Kidney epithelial cell (primary cell): ENCODE measurements at regions not wholly inside any gene's neighbourhood (a gene's known extent, or its start where the extent isn't known, plus 50 kb on each side); places are given as distances from the start of the nearest gene placed in this dataset.

ENCODE experiments used
- DNase-seq: peaks from one replicate; pipeline ENCODE4 v3.0.0-alpha.2; 2010; ENCODE audit warnings: low read depth
- H3K27me3 ChIP-seq: 2 replicates; pipeline ENCODE4 v1.6.0; 2011; ENCODE audit warnings: low read length; ENCODE audit not compliant: control insufficient read depth, insufficient read depth
- H3K36me3 ChIP-seq: 2 replicates; pipeline ENCODE4 v1.5.1; 2011; ENCODE audit warnings: low read length; ENCODE audit not compliant: control insufficient read depth, insufficient read depth
- H3K4me3 ChIP-seq: 2 replicates; pipeline ENCODE4 v1.5.1; 2011; ENCODE audit warnings: low read depth, mild to moderate bottlenecking, control low read depth, low read length
- TF ChIP-seq, protein P1 (sequence below): IDR thresholded peaks from 2 replicates; pipeline ENCODE4 v1.5.1; 2011; ENCODE audit warnings: mild to moderate bottlenecking, moderate library complexity, low read length, control low read depth, inconsistent platforms; ENCODE audit not compliant: insufficient read depth, poor library complexity, severe bottlenecking

DNA sequence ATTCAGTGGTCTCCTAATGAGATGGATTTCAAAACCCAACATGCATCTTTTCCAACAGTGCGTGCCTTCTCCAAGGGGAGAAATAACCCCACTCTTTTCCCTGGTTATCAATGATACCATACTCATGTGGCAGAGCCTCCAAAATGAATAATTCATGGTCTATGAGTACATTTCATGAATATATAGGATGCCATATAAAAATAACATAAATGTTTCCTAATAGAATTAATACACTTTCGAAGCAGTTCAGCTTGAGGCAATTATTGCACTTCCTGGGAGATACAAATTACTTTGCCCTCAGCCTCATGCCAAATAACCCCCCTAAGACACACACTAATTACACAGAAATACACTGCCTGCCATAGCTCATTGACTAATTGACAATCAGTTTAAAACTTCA is 318.6 kb downstream of the ZSWIM6 start:
- no peaks in the 10 kb centered on the region for H3K36me3 ChIP-seq
- no peaks in the 10 kb centered on the region for H3K27me3 ChIP-seq
- TF ChIP-seq, protein P1, sequence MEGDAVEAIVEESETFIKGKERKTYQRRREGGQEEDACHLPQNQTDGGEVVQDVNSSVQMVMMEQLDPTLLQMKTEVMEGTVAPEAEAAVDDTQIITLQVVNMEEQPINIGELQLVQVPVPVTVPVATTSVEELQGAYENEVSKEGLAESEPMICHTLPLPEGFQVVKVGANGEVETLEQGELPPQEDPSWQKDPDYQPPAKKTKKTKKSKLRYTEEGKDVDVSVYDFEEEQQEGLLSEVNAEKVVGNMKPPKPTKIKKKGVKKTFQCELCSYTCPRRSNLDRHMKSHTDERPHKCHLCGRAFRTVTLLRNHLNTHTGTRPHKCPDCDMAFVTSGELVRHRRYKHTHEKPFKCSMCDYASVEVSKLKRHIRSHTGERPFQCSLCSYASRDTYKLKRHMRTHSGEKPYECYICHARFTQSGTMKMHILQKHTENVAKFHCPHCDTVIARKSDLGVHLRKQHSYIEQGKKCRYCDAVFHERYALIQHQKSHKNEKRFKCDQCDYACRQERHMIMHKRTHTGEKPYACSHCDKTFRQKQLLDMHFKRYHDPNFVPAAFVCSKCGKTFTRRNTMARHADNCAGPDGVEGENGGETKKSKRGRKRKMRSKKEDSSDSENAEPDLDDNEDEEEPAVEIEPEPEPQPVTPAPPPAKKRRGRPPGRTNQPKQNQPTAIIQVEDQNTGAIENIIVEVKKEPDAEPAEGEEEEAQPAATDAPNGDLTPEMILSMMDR: no peak
- no peak overlapping the region for H3K4me3 ChIP-seq
- no peak for DNase-seq

DNA sequence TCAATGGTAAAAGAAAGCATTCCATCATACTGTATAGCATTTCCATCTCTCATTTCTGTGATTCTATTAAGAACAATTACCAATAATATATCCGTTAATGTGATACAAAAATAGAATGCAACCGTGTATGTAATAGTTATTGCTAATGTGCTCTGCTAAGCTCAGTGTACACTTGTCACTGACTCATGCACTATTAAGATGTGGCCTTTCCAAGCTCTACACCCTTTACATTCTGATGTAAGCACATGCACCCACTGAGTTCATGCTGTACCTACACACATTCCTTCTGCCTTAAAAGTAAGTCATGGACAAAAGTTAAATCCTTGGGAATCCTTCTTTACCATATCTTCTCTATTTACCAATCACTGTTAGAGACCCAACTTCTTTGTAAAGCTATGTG is 319.1 kb downstream of the ZSWIM6 start:
- no peaks in the 10 kb centered on the region for H3K27me3 ChIP-seq
- no peak overlapping the region for H3K4me3 ChIP-seq
- H3K36me3 ChIP-seq: no peaks in the 10 kb centered on the region
- TF ChIP-seq, protein P1: no peak
- no peak for DNase-seq

DNA sequence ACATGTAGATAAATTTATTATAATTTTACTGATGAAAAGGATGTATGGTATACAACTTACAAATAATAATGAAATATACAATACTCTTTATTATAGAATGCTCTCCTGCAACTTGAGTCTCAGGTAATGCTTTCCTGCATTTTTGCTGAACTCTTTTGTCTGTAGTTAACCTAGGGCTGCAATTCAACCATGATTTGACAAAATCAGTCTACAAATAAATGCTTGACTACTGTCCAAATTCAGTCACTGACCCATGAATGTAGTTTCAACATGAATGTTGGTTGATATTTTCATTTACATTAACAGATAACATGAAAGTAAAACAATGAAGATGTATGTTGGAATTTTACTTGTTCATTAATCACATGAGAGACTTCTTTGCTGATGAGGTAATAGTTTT is 320.9 kb downstream of the ZSWIM6 start:
- Histone ChIP-seq H3K36me3 (no peaks in the 10 kb centered on the region), H3K27me3 (no peaks in the 10 kb centered on the region), H3K4me3 (no peak overlapping the region)
- TF ChIP-seq, protein P1: no peak
- DNase-seq: no peak

DNA sequence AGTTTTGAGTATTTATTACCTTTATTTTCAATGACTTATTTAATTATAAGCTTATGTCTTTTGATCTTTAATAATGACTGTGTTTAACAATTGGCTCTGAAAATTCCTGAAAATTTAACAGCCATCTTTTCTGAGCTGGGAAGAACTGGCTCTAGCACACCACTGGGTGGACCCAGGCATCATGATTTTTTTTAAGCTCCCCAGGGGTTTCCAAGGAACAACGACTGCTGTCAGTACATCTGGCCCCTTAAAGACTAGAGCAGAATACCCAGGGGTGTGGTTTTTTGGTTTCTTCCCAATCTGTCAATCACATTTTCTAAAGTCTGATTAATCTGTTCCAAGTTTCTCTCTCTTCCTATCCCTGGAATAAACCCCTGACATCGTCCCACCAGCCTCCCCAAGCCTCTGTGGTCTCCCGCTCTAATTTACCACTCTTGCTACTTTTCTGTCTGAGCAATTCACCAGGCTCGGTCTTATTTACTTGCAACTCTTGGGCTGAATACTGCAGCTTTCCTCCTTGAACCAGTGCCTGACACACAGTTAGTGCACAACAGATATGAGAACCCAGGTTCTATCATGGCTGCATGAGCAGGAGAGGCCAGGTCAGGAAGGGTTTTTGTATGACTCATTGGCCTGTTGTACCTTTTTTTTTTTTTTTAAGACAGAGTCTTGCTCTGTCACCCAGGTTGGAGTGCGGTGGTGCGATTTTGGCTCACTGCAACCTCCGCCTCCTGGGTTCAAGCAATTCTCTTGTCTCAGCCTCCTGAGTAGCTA is 321.9 kb downstream of the ZSWIM6 start:
- no peaks in the 10 kb centered on the region for H3K27me3 ChIP-seq
- TF ChIP-seq, protein P1: no peak
- H3K4me3 ChIP-seq: no peak overlapping the region
- DNase-seq: no peak
- no peaks in the 10 kb centered on the region for H3K36me3 ChIP-seq

DNA sequence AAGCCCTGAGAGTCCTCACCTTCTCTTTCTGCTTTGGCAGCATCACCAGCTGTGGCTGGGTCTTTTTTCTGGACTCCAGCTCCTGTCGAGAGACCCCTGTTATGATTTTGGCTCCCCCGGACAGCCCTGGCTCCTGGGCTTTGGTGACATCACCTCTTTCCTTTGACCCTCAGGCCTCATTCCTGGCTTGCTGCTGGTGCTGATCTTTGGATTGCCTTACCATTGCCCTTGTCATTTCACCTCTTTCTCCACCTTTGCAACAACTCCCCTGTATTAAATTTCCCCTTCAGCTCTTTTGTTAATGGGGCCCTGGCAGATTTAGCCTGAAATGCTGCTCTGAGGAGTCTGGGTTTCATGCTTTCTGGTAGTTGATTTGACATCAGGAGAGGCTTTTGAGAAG is 322.8 kb downstream of the ZSWIM6 start:
- TF ChIP-seq, protein P1: no peak
- Histone ChIP-seq H3K4me3 (no peak overlapping the region), H3K36me3 (no peaks in the 10 kb centered on the region), H3K27me3 (no peaks in the 10 kb centered on the region)
- DNase-seq: no peak

DNA sequence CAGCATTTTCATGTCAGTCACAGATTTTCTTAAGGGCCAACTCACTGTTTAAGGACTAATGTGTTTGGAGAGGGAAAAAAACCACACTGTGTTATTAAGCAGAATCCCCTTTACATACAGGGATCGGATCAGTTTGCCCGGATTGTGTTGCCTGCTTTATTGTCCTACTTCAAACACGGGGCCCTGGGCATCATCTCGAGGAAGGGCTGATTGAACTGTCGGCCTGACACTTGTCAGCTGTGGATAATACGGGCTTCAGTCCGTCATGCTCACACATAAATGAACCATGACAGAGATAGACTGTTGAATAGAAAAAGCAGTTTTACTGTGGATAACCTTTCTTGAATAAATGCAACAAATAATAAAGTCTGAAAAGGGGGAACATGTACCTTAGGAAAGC is 325.0 kb downstream of the ZSWIM6 start:
- TF ChIP-seq, protein P1: no peak
- Histone ChIP-seq H3K4me3 (no peak overlapping the region), H3K36me3 (no peaks in the 10 kb centered on the region), H3K27me3 (no peaks in the 10 kb centered on the region)
- DNase-seq: no peak
